Heart left ventricle (tissue), 13 donors: ENCODE measurements at regions not wholly inside any gene's neighbourhood (a gene's known extent, or its start where the extent isn't known, plus 50 kb on each side); places are given as distances from the start of the nearest gene placed in this dataset.

Source experiments
- POLR2A ChIP-seq, 2 donors: fragments of 450-650 bp; IDR thresholded peaks; one replicate each; pipeline ENCODE4 v1.6.1; 2017; ENCODE audit warnings: antibody characterized with exemption in 2 of 2, mild to moderate bottlenecking in 2 of 2, moderate library complexity in 2 of 2
- TF ChIP-seq, protein P1 (sequence below), 12 donors: fragments of 200-600 bp; sonication (generic) in 4 of 12; IDR thresholded peaks; one replicate each; pipeline versions ENCODE4 v1.5.0 to v1.8.0; 2018 to 2022; ENCODE audit warnings: antibody characterized with exemption in 12 of 12, mild to moderate bottlenecking in 5 of 12
- donor health status: ischemic (EF 13 %, LVEDD 7.1; RV severe dilation, severe dysfunction).
- donor health status: DM: no; HTN: yes; CAD: no.
- donor health status: DM: no; HTN: no; CAD: no.
- donor health status: ischemic (EF 25% LVEDD 6.9; RV normal size, moderate dysfunction).
- donor health status: ischemic (EF 25% LVEDD 5.7; RV mildly dilated, moderate dysfunction).
- donor health status: ischemic (EF 35%, LVEDD 5.7; RV mildly dilated, moderate dysfunction).
- donor health status: nonischemic (EF 11% LVEDD 7.7; RV severe dilation, severe dysfunction).
- donor health status: DM: yes; HTN: yes; CAD: no.
- donor health status: PGD.
- donor health status: ischemic (EF 29% LVEDD 5.4; RV normal size, mild dysfunction).
- donor health status: nonischemic (EF 23%, LVEDD 6.1; RV moderate dilation, normal function).

DNA sequence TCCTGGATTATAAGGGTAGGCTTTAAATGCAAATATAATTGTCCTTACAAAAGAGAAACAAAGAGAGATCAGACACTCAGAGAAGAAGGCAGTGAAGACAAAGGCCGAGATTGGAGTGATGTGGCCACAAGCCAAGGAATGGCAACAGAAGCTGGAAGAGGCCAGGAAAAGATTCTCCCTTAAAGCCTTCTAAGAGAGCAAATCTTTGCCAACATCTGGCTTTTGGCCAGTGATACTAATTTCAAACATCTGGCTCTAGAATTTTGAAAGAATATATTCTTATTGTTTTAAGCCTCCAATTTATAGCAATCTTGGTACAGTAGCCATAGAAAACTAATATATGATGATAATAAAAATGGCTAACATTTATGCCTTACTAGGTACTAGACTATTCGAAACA is 615.8 kb upstream of the ZNF385D start:
- TF ChIP-seq, protein P1, sequence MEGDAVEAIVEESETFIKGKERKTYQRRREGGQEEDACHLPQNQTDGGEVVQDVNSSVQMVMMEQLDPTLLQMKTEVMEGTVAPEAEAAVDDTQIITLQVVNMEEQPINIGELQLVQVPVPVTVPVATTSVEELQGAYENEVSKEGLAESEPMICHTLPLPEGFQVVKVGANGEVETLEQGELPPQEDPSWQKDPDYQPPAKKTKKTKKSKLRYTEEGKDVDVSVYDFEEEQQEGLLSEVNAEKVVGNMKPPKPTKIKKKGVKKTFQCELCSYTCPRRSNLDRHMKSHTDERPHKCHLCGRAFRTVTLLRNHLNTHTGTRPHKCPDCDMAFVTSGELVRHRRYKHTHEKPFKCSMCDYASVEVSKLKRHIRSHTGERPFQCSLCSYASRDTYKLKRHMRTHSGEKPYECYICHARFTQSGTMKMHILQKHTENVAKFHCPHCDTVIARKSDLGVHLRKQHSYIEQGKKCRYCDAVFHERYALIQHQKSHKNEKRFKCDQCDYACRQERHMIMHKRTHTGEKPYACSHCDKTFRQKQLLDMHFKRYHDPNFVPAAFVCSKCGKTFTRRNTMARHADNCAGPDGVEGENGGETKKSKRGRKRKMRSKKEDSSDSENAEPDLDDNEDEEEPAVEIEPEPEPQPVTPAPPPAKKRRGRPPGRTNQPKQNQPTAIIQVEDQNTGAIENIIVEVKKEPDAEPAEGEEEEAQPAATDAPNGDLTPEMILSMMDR (IDR thresholded peaks at IDR 0.05) = no peak
- TF ChIP-seq POLR2A (IDR thresholded peaks at IDR 0.05) = no peak
